Stimulated activated CD4-positive, alpha-beta T cell treated with anti-CD3 and anti-CD28 coated beads, Interleukin-4, amount 100 ng/mL, for 48 hours (primary cell): ENCODE measurements at regions not wholly inside any gene's neighbourhood (a gene's known extent, or its start where the extent isn't known, plus 50 kb on each side); places are given as distances from the start of the nearest gene placed in this dataset.
"Not testable (repeated sequence)": the region's sequence is repeated elsewhere in the genome, so short reads cannot be mapped to it uniquely, and the experiment has no call there.

ENCODE experiments used
- DNase-seq, 2 donors: peaks; one replicate each; pipeline ENCODE4 v3.0.0-alpha.2; 2020; ENCODE audit warnings: low read depth in 2 of 2

GRCh38 chr16:5993356-5993755 lies 895.8 kb upstream of the EEF2KMT start:
- DNase-seq, result no peak

- no peak for DNase-seq
Measured at GRCh38 chr16:5982979-5983378, 885.4 kb upstream of the EEF2KMT start.

GRCh38 chr16:5979905-5980550 lies 882.4 kb upstream of the EEF2KMT start:
- DNase-seq, result no peak

GRCh38 chr16:5977329-5977728 lies 879.7 kb upstream of the EEF2KMT start:
- no peak for DNase-seq

- no peak for DNase-seq
Measured at GRCh38 chr16:5972747-5973146, 875.2 kb upstream of the EEF2KMT start.

GRCh38 chr16:5971924-5972323 lies 874.3 kb upstream of the EEF2KMT start:
- DNase-seq, result no peak

GRCh38 chr16:5971106-5971505 lies 873.5 kb upstream of the EEF2KMT start:
- no peak for DNase-seq

- no peak for DNase-seq
Measured at GRCh38 chr16:5966004-5966403, 868.4 kb upstream of the EEF2KMT start.

- no peak for DNase-seq
Measured at GRCh38 chr16:5965321-5965720, 867.7 kb upstream of the EEF2KMT start.

GRCh38 chr16:5951486-5951885 lies 853.9 kb upstream of the EEF2KMT start:
- DNase-seq, result no peak

- no peak for DNase-seq
Measured at GRCh38 chr16:5944971-5945370, 847.4 kb upstream of the EEF2KMT start.

- no peak for DNase-seq
Measured at GRCh38 chr16:5938607-5939006, 841.0 kb upstream of the EEF2KMT start.

- DNase-seq, result no peak
Measured at GRCh38 chr16:5932906-5933305, 835.3 kb upstream of the EEF2KMT start.

- DNase-seq, result no peak
Measured at GRCh38 chr16:5928476-5929065, 831.0 kb upstream of the EEF2KMT start.

- DNase-seq, result no peak
Measured at GRCh38 chr16:5925850-5926249, 828.3 kb upstream of the EEF2KMT start.

- no peak for DNase-seq
Measured at GRCh38 chr16:5922686-5923085, 825.1 kb upstream of the EEF2KMT start.

- DNase-seq, result no peak
Measured at GRCh38 chr16:5918567-5919130, 821.1 kb upstream of the EEF2KMT start.

GRCh38 chr16:5917436-5918195 lies 820.0 kb upstream of the EEF2KMT start:
- DNase-seq, result no peak

GRCh38 chr16:5916711-5917191 lies 819.2 kb upstream of the EEF2KMT start:
- DNase-seq, result no peak

- DNase-seq, result no peak
Measured at GRCh38 chr16:5911241-5911640, 813.6 kb upstream of the EEF2KMT start.

GRCh38 chr16:5909556-5909955 lies 812.0 kb upstream of the EEF2KMT start:
- DNase-seq, result not testable (repeated sequence)

- DNase-seq, result no peak
Measured at GRCh38 chr16:5907544-5907943, 809.9 kb upstream of the EEF2KMT start.

GRCh38 chr16:5906351-5906750 lies 808.8 kb upstream of the EEF2KMT start:
- no peak for DNase-seq
